GM19043 (cell line): ENCODE measurements at regions not wholly inside any gene's neighbourhood (a gene's known extent, or its start where the extent isn't known, plus 50 kb on each side); places are given as distances from the start of the nearest gene placed in this dataset.
A peak's percentile ranks its signal among the peaks of the same experiment; 100 is the strongest.

Source experiments
- ATAC-seq: cut with Tn5 transposase; IDR thresholded peaks from one replicate; pipeline ENCODE4 v1.9.1; 2021; ENCODE audit warnings: low read depth; ENCODE audit not compliant: unreplicated experiment

- peak; percentile 97 for ATAC-seq
These were observed 66.2 kb downstream of the PTGER2 start for GRCh38 chr14:52380294-52380693.
